SK-N-SH (cell line): ENCODE measurements at regions not wholly inside any gene's neighbourhood (a gene's known extent, or its start where the extent isn't known, plus 50 kb on each side); places are given as distances from the start of the nearest gene placed in this dataset.

Experiments
- CTCF ChIA-PET: fragments of 300-600, 350-600 bp; formaldehyde crosslinking; extraction: SDS; loops from one replicate; lab custom pipeline; 2021; lab: Yijun Ruan, JAX
- POLR2A ChIA-PET: fragments of 350-600 bp; sonication (Branson Sonifier 250); formaldehyde crosslinking; extraction: SDS; loops from one replicate; lab custom pipeline; 2020; ENCODE audit warnings: antibody characterized with exemption, inconsistent platforms; lab: Yijun Ruan, JAX
- DNase-seq: peaks from one replicate; pipeline ENCODE4 v3.0.0; 2012
- H2AFZ ChIP-seq: fragments of 200-600 bp; sonication (generic); 2 replicates; pipeline ENCODE4 v1.8.1; 2016; ENCODE audit warnings: antibody characterized with exemption, mild to moderate bottlenecking, low read depth
- H3F3A ChIP-seq: fragments of 200-600 bp; sonication (generic); replicated peaks from 2 replicates; pipeline ENCODE3; 2016; ENCODE audit warnings: antibody characterized with exemption, mild to moderate bottlenecking; ENCODE audit not compliant: insufficient read depth
- H3K27ac ChIP-seq, 2 experiments: fragments of 200-500 bp in 1 of 2; fragments of 200-600 bp in 1 of 2; sonication (Bioruptor generic) in 1 of 2; sonication (generic), shearing (Covaris generic) in 1 of 2; 2 replicates each; pipeline versions ENCODE4 v1.5.1 to v1.6.1; 2014 to 2016; ENCODE audit warnings: low read depth in 2 of 2, inconsistent platforms in 1 of 2, low read length in 1 of 2, mild to moderate bottlenecking in 1 of 2, mixed read lengths in 1 of 2
- H3K27me3 ChIP-seq: fragments of 200-600 bp; sonication (generic), shearing (Covaris generic); 2 replicates; pipeline ENCODE4 v1.6.1; 2016; ENCODE audit warnings: mixed run types; ENCODE audit not compliant: insufficient read depth
- H3K36me3 ChIP-seq, 2 experiments: fragments of 200-500 bp in 1 of 2; fragments of 200-600 bp in 1 of 2; sonication (Bioruptor generic) in 1 of 2; sonication (generic) in 1 of 2; replicated peaks in 1 of 2; 2 replicates each; pipeline versions ENCODE3 to v1.5.1; 2014 to 2016; ENCODE audit warnings: low read length in 1 of 2, mild to moderate bottlenecking in 1 of 2; ENCODE audit not compliant: insufficient read depth in 2 of 2, control insufficient read depth in 1 of 2
- H3K4me1 ChIP-seq, 2 experiments: fragments of 200-500 bp in 1 of 2; fragments of 200-600 bp in 1 of 2; sonication (Bioruptor generic) in 1 of 2; sonication (generic), shearing (Covaris generic) in 1 of 2; 2 replicates each; pipeline versions ENCODE4 v1.5.1 to v1.6.1; 2014 to 2016; ENCODE audit warnings: low read depth in 1 of 2, low read length in 1 of 2, mixed run types in 1 of 2; ENCODE audit not compliant: insufficient read depth in 2 of 2, control insufficient read depth in 1 of 2
- H3K4me2 ChIP-seq: fragments of 200-600 bp; sonication (generic), shearing (Covaris generic); 2 replicates; pipeline ENCODE4 v1.6.1; 2017; ENCODE audit warnings: mixed run types
- H3K4me3 ChIP-seq, 2 experiments: fragments of 200-500 bp in 1 of 2; fragments of 200-600 bp in 1 of 2; sonication (Bioruptor generic) in 1 of 2; sonication (generic), shearing (Covaris generic) in 1 of 2; 2 replicates each; pipeline versions ENCODE4 v1.5.1 to v1.8.1; 2014 to 2016; ENCODE audit warnings: low read depth in 2 of 2, inconsistent platforms in 1 of 2, low read length in 1 of 2, mild to moderate bottlenecking in 1 of 2, mixed read lengths in 1 of 2, moderate library complexity in 1 of 2
- H3K79me2 ChIP-seq: fragments of 200-600 bp; sonication (generic); 2 replicates; pipeline ENCODE4 v1.8.1; 2017; ENCODE audit warnings: mild to moderate bottlenecking; ENCODE audit not compliant: insufficient read depth
- H3K9ac ChIP-seq: fragments of 200-600 bp; sonication (generic); 2 replicates; pipeline ENCODE4 v1.6.1; 2017; ENCODE audit warnings: mixed run types
- H3K9me2 ChIP-seq: fragments of 200-600 bp; sonication (generic); 2 replicates; pipeline ENCODE4 v1.6.1; 2017; ENCODE audit warnings: mixed run types
- H3K9me3 ChIP-seq: fragments of 200-600 bp; sonication (generic); 2 replicates; pipeline ENCODE4 v1.6.1; 2017; ENCODE audit warnings: mixed run types, mild to moderate bottlenecking, moderate library complexity
- H4K20me1 ChIP-seq: fragments of 200-600 bp; sonication (generic); 2 replicates; pipeline ENCODE4 v1.6.1; 2017; ENCODE audit warnings: mild to moderate bottlenecking, mixed run types; ENCODE audit not compliant: insufficient read depth
- ELF1 ChIP-seq: IDR thresholded peaks from 2 replicates; pipeline ENCODE4 v1.4.0; 2012
- FOXM1 ChIP-seq: IDR thresholded peaks from 2 replicates; pipeline ENCODE4 v1.4.0; 2012; ENCODE audit warnings: low read depth, mild to moderate bottlenecking
- JUND ChIP-seq: IDR thresholded peaks from 2 replicates; pipeline ENCODE4 v1.4.0; 2012
- MEF2A ChIP-seq: IDR thresholded peaks from 2 replicates; pipeline ENCODE4 v1.4.0; 2012; ENCODE audit warnings: low read depth, borderline replicate concordance
- NFIC ChIP-seq: IDR thresholded peaks from 2 replicates; pipeline ENCODE4 v1.4.0; 2012; ENCODE audit warnings: borderline replicate concordance
- NRF1 ChIP-seq: IDR thresholded peaks from 2 replicates; pipeline ENCODE4 v1.6.1; 2012; ENCODE audit warnings: low read depth, mild to moderate bottlenecking, low read length
- RXRA ChIP-seq: IDR thresholded peaks from 2 replicates; pipeline ENCODE4 v1.4.0; 2012; ENCODE audit warnings: low read depth, mild to moderate bottlenecking, borderline replicate concordance
- SMC3 ChIP-seq: IDR thresholded peaks from 2 replicates; pipeline ENCODE4 v1.6.1; 2012; ENCODE audit warnings: low read depth, low read length, improper control_type of control experiment
- TCF12 ChIP-seq: IDR thresholded peaks from 2 replicates; pipeline ENCODE4 v1.4.0; 2012
- USF2 ChIP-seq: fragments of 150-350 bp; IDR thresholded peaks from 2 replicates; pipeline ENCODE4 v1.6.1; 2017; ENCODE audit warnings: antibody characterized with exemption, low read length, low read depth, borderline replicate concordance
- YY1 ChIP-seq: IDR thresholded peaks from 2 replicates; pipeline ENCODE4 v1.4.0; 2012; ENCODE audit warnings: low read depth, mild to moderate bottlenecking
- WGBS: methylation state at CpG from one replicate; pipeline ENCODE4 v1.1.6; 2017; ENCODE audit warnings: low lambda C conversion rate; 5-methylcytosine and 5-hydroxymethylcytosine counted together

- ChIA-PET CTCF (no interaction called here), POLR2A (no interaction called here)
- H3K4me3 ChIP-seq: no peak overlapping the region
- DNase-seq: no peak
- no peaks in the 10 kb centered on the region for H3K27me3 ChIP-seq
- H3K36me3 ChIP-seq: no peaks in the 10 kb centered on the region
- no peak overlapping the region for H3K4me2 ChIP-seq
- H3F3A ChIP-seq: no peaks in the 10 kb centered on the region
- H4K20me1 ChIP-seq: no peaks in the 10 kb centered on the region
- H3K27ac ChIP-seq: no peak overlapping the region
- H3K9me3 ChIP-seq: no peaks in the 10 kb centered on the region
- no peaks in the 10 kb centered on the region for H3K79me2 ChIP-seq
- no peak overlapping the region for H3K9ac ChIP-seq
- TF ChIP-seq FOXM1 (no peak), NRF1 (no peak), YY1 (no peak), ELF1 (no peak), USF2 (no peak), MEF2A (no peak), JUND (no peak), NFIC (no peak)
- 20% methylated on average over 4 of the region's 4 CpGs for WGBS
- no peaks in the 10 kb centered on the region for H3K4me1 ChIP-seq
- no peak overlapping the region for H2AFZ ChIP-seq
- no peaks in the 10 kb centered on the region for H3K9me2 ChIP-seq
Measured at GRCh38 chr3:8212794-8213193, 288.8 kb upstream of the LMCD1 start.

- Histone ChIP-seq H2AFZ (no peak overlapping the region), H3K27me3 (no peaks in the 10 kb centered on the region), H3K9me3 (no peaks in the 10 kb centered on the region), H3F3A (no peaks in the 10 kb centered on the region), H3K79me2 (no peaks in the 10 kb centered on the region), H3K9ac (no peak overlapping the region), H3K9me2 (no peaks in the 10 kb centered on the region), H3K4me1 (no peaks in the 10 kb centered on the region), H4K20me1 (no peaks in the 10 kb centered on the region), H3K36me3 (no peaks in the 10 kb centered on the region), H3K27ac (no peak overlapping the region), H3K4me2 (no peak overlapping the region), H3K4me3 (no peak overlapping the region)
- DNase-seq: no peak
- ChIA-PET POLR2A (no interaction called here), CTCF (no interaction called here)
- TF ChIP-seq TCF12: no peak
- no peak for TF ChIP-seq RXRA
- TF ChIP-seq JUND: no peak
- WGBS: 57% methylated on average over 1 of the region's 1 CpG
Measured at GRCh38 chr3:8213286-8213685, 288.3 kb upstream of the LMCD1 start.

- CTCF ChIA-PET: interaction anchor here (1.1 kb wide), 1 partner anchor 24 kb away, joined by 3 read pairs; no protein-coding TSS in a partner anchor
- Histone ChIP-seq H3K9me2 (no peaks in the 10 kb centered on the region), H3K9ac (no peak overlapping the region), H3K4me2 (no peak overlapping the region), H2AFZ (no peak overlapping the region), H3F3A (no peaks in the 10 kb centered on the region), H3K27me3 (no peaks in the 10 kb centered on the region), H3K4me1 (no peaks in the 10 kb centered on the region), H3K27ac (no peak overlapping the region), H3K79me2 (no peaks in the 10 kb centered on the region), H3K4me3 (no peak overlapping the region), H3K36me3 (no peaks in the 10 kb centered on the region), H3K9me3 (no peaks in the 10 kb centered on the region), H4K20me1 (no peaks in the 10 kb centered on the region)
- 11% methylated on average over 3 of the region's 3 CpGs for WGBS
- POLR2A ChIA-PET: no interaction called here
- TF ChIP-seq YY1: no peak
- no peak for TF ChIP-seq SMC3
- TF ChIP-seq FOXM1: no peak
- no peak for DNase-seq
Measured at GRCh38 chr3:8215821-8216220, 285.8 kb upstream of the LMCD1 start.
